ENCODE measurements at regions not wholly inside any gene's neighbourhood (a gene's known extent, or its start where the extent isn't known, plus 50 kb on each side); places are given as distances from the start of the nearest gene placed in this dataset.
"Not testable (repeated sequence)": the region's sequence is repeated elsewhere in the genome, so short reads cannot be mapped to it uniquely, and the experiment has no call there.

GRCh38 chr13:71382285-71382684 lies 484.7 kb downstream of the DACH1 start:
- FAIRE-seq (no peak), DNase-seq (ENCODE audit: insufficient read length, low spot score) (no peak)
- no peak for TF ChIP-seq POLR2A (IDR thresholded peaks at IDR 0.05; ENCODE audit: low read depth, low read length)

DNA sequence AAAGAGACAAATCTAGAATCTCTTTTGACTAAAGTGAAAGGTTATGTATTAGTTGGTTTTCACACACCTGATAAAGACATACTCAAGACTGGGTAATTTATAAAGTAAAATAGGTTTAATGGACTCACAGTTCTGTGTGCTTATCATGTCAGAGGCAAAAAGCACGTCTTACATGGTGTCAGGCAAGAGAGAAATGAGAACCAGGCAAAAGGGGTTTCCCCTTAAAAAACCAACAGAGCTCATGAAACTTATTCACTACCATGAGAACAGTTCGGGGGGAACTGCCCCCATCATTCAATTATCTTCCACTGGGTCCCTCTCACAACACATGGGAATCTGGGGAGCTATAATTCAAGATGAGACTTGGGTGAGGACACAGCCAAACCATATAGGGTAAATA lies 486.8 kb downstream of the DACH1 start:
- DNase-seq (ENCODE audit: insufficient read length, low spot score) (no peak), FAIRE-seq (no peak)
- TF ChIP-seq POLR2A (IDR thresholded peaks at IDR 0.05; ENCODE audit: low read depth, low read length) = no peak

- DNase-seq (ENCODE audit: insufficient read length, low spot score) (no peak), FAIRE-seq (no peak)
- no peak for TF ChIP-seq POLR2A (IDR thresholded peaks at IDR 0.05; ENCODE audit: low read depth, low read length)
Observed at GRCh38 chr13:71378961-71379905, 487.8 kb downstream of the DACH1 start.

GRCh38 chr13:71374471-71375049 lies 492.4 kb downstream of the DACH1 start:
- FAIRE-seq (no peak), DNase-seq (ENCODE audit: insufficient read length, low spot score) (no peak)
- no peak for TF ChIP-seq POLR2A (IDR thresholded peaks at IDR 0.05; ENCODE audit: low read depth, low read length)

DNA sequence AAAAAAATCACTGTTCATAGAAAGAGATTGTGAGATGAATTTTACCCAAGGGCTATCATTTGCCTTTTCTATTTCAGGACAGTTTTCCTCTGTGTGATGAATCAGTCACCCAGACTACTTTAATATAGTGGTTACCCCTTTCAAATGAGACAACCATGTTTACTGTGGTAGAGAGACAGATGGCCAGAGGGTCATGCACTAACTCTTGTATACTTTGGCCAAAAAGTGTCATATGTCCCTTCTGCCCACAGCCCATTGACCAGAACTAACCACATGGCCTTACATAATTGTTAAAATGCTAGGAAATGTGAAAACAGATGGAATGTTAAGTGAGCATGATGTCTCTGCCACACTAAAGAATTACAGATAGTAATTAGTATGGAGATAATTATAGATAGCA lies 498.7 kb downstream of the DACH1 start:
- FAIRE-seq (no peak), DNase-seq (ENCODE audit: insufficient read length, low spot score) (no peak)
- no peak for TF ChIP-seq POLR2A (IDR thresholded peaks at IDR 0.05; ENCODE audit: low read depth, low read length)

- DNase-seq (ENCODE audit: insufficient read length, low spot score) (no peak), FAIRE-seq (no peak)
- TF ChIP-seq POLR2A (IDR thresholded peaks at IDR 0.05; ENCODE audit: low read depth, low read length) = no peak
Observed at GRCh38 chr13:71360041-71360440, 507.0 kb downstream of the DACH1 start.

DNA sequence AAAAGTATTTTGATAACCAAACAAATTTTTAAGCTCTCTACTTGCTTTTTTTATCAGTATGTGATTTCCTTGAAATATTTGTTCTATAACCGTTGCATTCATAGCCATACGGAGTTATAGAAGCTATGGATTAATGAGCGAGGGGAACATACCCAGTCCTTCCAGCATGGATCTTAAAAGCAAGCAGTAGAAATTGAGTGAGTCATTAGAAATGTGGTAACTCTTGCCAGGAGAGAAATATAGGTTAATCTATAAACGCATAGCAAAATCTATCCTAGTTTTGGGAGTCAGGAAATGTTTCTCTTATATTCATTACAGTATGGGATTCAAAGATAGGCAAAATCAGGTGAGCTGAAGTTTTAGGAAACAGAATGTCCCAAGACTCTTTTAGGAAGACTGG lies 507.4 kb downstream of the DACH1 start:
- TF ChIP-seq POLR2A (IDR thresholded peaks at IDR 0.05; ENCODE audit: low read depth, low read length) = no peak
- DNase-seq (ENCODE audit: insufficient read length, low spot score) (no peak), FAIRE-seq (no peak)

DNA sequence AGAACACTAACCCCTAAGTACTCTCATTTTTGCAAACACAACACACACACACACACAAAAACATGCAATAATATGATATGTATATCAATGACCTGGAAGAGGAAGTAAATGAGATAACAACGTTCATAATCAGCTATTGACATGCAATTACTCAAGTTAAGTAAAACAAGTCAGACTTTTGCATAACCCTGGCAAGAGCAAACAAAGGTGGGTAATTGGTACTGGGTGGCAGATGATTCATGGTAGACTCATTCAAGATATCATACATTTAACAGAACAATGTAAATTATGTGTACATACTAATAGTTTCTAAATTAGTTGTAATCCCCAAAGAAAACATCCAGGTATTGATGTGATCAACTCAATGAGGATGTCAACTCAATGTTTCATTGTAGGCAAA lies 508.8 kb downstream of the DACH1 start:
- TF ChIP-seq POLR2A (IDR thresholded peaks at IDR 0.05; ENCODE audit: low read depth, low read length) = no peak
- DNase-seq (ENCODE audit: insufficient read length, low spot score) = no peak
- FAIRE-seq = no peak

DNA sequence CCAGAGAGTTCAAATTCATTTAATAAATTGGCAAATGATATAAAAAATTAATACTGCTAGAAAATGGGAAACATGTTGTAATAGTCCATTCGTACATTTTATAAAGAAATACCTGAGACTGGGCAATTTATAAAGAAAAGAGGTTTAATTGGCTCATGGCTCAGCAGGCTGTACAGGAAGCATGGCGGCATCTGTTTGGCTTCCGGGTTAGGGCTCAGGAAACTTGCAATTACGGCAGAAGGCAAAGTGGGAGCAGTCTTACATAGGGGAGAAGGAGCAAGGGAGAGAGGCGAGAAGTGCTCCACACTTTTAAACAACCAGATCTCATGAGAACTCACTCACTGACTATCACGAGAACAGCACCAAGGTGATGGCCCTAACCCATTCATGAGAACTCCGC lies 512.0 kb downstream of the DACH1 start:
- DNase-seq (ENCODE audit: insufficient read length, low spot score) (no peak), FAIRE-seq (no peak)
- TF ChIP-seq POLR2A (IDR thresholded peaks at IDR 0.05; ENCODE audit: low read depth, low read length) = no peak

DNA sequence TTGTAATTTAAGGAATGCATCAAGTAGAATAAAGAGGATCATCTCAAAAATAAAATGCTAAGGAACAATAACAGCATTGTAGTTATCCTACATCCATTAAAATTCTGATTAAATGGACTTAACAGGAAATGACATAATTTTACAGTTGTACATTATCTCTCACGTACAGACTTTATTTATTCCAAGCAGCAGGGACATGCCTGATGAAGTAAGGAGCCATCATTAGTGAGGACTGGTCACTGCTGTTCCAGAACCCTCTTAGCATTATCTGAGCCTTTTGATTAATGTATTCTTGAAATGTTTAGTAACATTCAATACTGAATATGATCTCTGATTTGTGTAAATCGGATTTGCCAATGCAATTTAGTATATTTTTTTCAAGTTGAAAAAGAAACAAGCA lies 516.1 kb downstream of the DACH1 start:
- FAIRE-seq (no peak), DNase-seq (ENCODE audit: insufficient read length, low spot score) (no peak)
- no peak for TF ChIP-seq POLR2A (IDR thresholded peaks at IDR 0.05; ENCODE audit: low read depth, low read length)

DNA sequence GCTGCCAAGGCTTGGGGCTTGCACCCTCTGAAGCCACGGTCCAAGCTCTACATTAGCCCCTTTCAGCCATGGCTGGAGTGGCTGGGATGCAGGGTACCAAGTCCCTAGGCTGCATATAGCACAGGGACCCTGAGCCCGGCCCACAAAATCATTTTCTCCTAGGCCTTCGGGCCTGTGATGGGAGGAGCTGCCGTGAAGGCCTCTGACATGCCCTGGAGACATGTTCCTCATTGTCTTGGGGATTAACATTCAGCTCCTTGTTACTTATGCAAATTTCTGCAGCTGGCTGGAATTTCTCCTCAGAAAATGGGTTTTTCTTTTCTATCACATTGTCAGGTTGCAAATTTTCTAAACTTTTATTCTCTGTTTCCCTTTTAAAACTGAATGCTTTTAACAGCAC lies 521.1 kb downstream of the DACH1 start:
- DNase-seq (ENCODE audit: insufficient read length, low spot score); FAIRE-seq: not testable (repeated sequence)

- no peak for DNase-seq (ENCODE audit: insufficient read length, low spot score)
- FAIRE-seq = no peak
- no peak for TF ChIP-seq POLR2A (IDR thresholded peaks at IDR 0.05; ENCODE audit: low read depth, low read length)
Observed at GRCh38 chr13:71339736-71340135, 527.3 kb downstream of the DACH1 start.

DNA sequence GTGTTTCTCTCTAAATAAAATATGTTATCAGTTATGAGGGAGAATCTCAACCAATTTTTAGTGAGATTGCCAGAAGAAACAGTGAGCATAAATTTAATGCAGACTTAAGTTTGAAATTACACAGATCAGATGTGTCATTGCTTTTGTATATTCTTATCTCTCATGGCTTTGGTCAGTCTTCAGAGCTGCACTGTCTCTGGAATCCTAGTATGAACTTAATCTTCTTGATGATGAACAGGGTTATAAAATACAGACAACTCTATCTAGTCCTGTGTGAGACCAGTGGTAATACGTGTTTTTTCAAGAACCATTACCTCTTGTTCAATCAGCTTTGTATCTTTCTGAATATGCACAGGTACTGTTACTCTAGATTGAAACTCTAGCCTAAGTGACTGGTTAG lies 528.0 kb downstream of the DACH1 start:
- TF ChIP-seq POLR2A (IDR thresholded peaks at IDR 0.05; ENCODE audit: low read depth, low read length) = no peak
- DNase-seq (ENCODE audit: insufficient read length, low spot score) (no peak), FAIRE-seq (no peak)

GRCh38 chr13:71338070-71338469 lies 528.9 kb downstream of the DACH1 start:
- DNase-seq (ENCODE audit: insufficient read length, low spot score) (no peak), FAIRE-seq (no peak)
- TF ChIP-seq POLR2A (IDR thresholded peaks at IDR 0.05; ENCODE audit: low read depth, low read length) = no peak

DNA sequence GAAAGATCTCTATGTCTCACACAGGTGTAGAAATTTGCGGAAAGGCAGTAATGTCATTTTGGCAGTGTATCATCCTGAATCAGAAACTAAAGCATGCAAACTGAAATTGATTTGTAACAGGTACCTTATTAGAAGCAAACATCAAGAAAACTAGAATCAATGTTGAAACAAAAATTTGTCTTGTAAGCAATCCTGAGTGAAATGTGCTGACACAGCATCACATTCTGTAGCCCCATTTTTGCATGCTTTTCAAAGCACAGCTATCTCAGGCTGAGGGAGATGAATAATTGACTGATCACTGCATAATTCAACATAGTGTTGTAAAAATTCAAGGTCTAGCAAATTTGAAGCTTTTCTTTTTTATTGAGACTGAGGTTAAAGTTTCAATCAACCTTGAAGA lies 539.7 kb downstream of the DACH1 start:
- DNase-seq (ENCODE audit: insufficient read length, low spot score) = no peak
- FAIRE-seq = no peak
- TF ChIP-seq POLR2A (IDR thresholded peaks at IDR 0.05; ENCODE audit: low read depth, low read length) = no peak
